GM12864 (cell line): ENCODE measurements at regions not wholly inside any gene's neighbourhood (a gene's known extent, or its start where the extent isn't known, plus 50 kb on each side); places are given as distances from the start of the nearest gene placed in this dataset.

ENCODE experiments used
- DNase-seq: peaks from one replicate; pipeline ENCODE4 v3.0.0-alpha.2; 2011; ENCODE audit warnings: low read depth
- H3K4me3 ChIP-seq: 2 replicates; pipeline ENCODE4 v1.5.1; 2011; ENCODE audit warnings: mild to moderate bottlenecking, low read depth, low read length, control low read depth
- TF ChIP-seq, protein P1 (sequence below): IDR thresholded peaks from 2 replicates; pipeline ENCODE4 v1.5.1; 2011; ENCODE audit warnings: low read depth, mild to moderate bottlenecking, moderate library complexity, low read length, control low read depth, inconsistent platforms; ENCODE audit errors: missing control alignments

DNA sequence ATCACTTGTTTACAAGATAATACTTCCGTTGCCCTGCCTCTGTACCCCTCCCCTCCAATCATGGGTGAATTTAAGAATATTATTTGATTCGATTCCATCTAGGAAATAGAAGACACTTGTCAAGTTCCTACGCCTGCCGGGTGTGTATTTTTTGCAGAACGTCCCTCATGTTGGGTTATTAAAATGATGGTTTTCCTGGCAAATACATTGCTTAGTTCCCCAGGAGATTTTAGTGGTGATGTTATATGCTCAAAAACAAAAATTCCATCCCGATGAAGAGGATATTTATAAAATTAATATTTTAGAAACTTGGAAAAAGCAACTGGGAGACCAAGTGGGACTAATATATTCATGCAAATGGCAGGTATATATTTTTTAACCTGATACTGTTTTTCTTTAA is 548.4 kb downstream of the EDEM1 start:
- no peak for DNase-seq
- TF ChIP-seq, protein P1, sequence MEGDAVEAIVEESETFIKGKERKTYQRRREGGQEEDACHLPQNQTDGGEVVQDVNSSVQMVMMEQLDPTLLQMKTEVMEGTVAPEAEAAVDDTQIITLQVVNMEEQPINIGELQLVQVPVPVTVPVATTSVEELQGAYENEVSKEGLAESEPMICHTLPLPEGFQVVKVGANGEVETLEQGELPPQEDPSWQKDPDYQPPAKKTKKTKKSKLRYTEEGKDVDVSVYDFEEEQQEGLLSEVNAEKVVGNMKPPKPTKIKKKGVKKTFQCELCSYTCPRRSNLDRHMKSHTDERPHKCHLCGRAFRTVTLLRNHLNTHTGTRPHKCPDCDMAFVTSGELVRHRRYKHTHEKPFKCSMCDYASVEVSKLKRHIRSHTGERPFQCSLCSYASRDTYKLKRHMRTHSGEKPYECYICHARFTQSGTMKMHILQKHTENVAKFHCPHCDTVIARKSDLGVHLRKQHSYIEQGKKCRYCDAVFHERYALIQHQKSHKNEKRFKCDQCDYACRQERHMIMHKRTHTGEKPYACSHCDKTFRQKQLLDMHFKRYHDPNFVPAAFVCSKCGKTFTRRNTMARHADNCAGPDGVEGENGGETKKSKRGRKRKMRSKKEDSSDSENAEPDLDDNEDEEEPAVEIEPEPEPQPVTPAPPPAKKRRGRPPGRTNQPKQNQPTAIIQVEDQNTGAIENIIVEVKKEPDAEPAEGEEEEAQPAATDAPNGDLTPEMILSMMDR, result no peak
- no peak overlapping the region for H3K4me3 ChIP-seq

DNA sequence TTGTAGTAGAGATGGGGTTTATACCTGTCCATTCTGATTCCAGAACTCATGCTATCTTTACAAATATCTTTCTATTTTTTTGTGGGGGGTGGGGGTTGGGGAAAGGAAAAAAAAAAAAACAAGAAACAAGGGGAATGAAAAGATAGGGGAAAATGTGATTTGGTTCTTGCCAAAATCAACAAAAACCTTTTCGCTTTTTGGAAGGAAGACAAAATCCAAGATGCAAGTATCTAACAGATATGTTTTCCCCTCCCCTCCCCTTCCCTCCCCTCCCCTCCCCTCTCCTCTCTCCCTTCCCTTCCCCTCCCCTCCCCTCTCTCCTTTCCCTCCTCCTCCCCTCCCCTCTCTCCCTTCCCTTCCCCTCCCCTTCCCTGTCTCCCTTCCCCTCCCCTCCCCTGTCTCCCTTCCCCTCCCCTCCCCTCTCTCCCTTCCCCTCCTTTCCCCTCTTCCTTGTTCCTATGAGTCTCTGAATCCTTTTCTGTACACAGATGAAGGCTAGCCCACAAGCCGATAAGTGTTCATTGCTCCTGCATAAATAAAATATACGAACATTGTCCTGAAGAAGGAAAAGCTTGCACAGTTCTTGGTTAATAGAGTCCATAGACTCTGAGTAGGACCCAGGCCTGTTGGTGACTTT is 551.9 kb downstream of the EDEM1 start:
- H3K4me3 ChIP-seq, result no peak overlapping the region
- DNase-seq, result no peak
- TF ChIP-seq, protein P1, result no peak

DNA sequence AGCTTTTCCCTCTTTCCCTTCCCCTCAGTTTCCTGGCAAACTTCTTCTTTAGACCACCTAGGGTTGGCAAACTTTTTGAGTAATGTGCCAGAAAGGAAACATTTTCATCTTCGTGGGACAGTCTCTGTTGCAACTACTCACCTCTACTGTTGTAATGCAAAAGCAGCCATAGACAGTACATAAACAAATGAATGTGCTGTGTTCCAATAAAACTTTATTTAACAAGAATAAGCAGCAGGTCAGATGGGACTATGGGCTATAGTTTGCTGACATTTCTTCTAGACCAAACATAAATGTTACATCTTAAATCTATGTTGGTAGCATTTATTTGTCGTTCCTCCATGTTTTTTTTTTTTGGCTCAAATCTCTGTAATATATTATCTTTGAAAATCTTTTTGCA is 552.4 kb downstream of the EDEM1 start:
- TF ChIP-seq, protein P1, result no peak
- no peak overlapping the region for H3K4me3 ChIP-seq
- DNase-seq, result no peak

DNA sequence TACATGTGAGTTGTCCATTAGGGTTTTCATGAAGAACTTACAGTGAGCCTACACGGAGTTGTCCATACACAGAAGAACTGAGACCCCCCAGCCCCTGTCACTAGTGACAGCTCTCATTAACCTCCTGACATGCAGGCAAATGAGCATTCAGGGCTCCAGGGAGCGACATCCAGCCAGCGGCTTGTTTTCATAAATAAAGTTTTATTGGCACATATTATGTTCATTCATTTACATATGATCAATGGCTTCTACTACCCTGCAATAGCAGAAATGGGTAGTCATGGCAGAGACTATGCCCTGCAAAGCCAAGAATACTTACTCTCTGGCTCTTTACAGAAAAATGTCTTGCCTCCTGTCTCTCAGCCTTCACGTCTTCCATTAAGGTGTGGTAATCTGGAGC is 553.5 kb downstream of the EDEM1 start:
- no peak for DNase-seq
- TF ChIP-seq, protein P1, result no peak
- H3K4me3 ChIP-seq, result no peak overlapping the region

DNA sequence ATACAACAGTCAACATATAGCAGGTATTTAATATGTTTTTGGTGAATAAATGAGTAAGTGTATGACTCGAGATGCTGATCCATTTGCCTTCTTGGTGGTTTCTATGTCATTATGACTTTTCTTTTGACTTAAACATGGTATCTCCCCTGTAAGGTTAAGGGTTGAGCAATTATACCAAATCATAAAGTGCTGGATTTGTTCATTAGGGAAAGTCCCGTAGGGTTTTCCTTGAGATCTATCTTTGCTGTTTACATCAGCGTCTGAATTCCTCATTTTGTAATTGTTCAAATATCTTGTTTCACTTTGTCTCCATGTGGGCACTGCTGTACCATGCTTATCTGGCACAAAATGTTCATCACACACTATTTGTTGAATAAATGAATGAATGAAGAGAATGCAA is 562.6 kb downstream of the EDEM1 start:
- no peak for DNase-seq
- no peak overlapping the region for H3K4me3 ChIP-seq
- TF ChIP-seq, protein P1, result no peak

DNA sequence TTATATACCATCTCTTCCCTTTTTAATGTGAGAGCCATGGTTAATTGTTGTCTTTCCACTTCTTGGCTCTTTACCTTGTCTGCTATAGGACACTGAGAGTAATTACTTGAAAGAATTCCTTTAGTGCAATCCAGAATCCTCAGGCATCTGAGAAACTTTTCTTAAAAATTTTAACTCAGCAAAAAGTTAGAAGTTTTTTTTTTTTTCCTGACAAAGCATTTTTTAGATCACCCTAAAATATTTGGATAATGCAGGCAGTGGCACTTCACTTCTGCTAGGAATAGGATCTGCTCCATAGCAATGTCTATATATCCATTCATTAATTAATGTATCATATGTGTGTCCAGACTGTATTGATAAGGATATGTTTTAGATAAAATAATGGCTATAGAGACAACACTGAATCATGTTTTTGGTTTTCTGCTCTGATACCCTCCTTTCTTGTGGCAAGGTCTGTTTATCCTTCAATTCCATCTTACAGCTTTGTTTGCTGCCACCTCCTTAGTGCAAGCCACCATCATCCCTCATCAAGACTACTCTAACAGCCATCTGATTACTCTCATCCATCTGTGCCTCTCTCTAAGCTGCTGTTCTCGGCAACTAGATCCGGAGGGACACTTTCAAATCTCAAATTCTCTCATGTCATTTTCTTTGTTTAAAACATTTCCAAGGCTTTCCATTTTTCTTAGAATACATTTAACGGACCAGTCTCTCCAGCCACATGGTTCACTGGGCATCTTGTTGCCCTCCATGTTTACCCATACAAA is 563.5 kb downstream of the EDEM1 start:
- DNase-seq, result no peak
- H3K4me3 ChIP-seq, result no peak overlapping the region
- TF ChIP-seq, protein P1, result no peak
